8988T (cell line): ENCODE measurements at regions not wholly inside any gene's neighbourhood (a gene's known extent, or its start where the extent isn't known, plus 50 kb on each side); places are given as distances from the start of the nearest gene placed in this dataset.
A peak's percentile ranks its signal among the peaks of the same experiment; 100 is the strongest.
"Not testable (repeated sequence)": the region's sequence is repeated elsewhere in the genome, so short reads cannot be mapped to it uniquely, and the experiment has no call there.

Experiments used
- DNase-seq: peaks from one replicate; pipeline ENCODE4 v3.0.0; 2011

GRCh38 chr11:33455867-33456463 is 198.8 kb downstream of the HIPK3 start:
- no peak for DNase-seq

GRCh38 chr11:33454264-33454663 is 197.1 kb downstream of the HIPK3 start:
- no peak for DNase-seq

- peak; percentile 53 for DNase-seq
Observed at GRCh38 chr11:33452836-33453624, 195.8 kb downstream of the HIPK3 start.

DNA sequence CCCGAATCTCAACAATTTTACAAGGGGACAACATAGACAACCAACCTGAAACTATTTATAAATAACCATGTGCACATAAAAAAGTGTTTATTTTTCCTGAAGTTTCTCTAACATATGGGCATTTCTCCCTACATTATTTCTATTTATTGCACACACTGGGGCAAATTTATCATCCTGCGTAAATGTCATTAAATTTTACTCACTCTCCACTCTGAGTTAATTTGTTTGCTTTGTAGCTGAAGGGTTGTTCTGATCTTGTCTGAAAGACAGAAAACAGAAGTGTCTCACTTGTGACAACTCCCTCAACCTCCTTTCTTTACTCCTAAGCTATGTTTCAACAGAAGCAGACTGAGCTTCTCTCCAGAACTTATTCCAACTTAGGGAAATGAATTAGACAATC is 194.2 kb downstream of the HIPK3 start:
- no peak for DNase-seq

- no peak for DNase-seq
Observed at GRCh38 chr11:33449798-33450197, 192.6 kb downstream of the HIPK3 start.

GRCh38 chr11:33448461-33449130 is 191.4 kb downstream of the HIPK3 start:
- no peak for DNase-seq

- DNase-seq = no peak
Observed at GRCh38 chr11:33445761-33446161, 188.6 kb downstream of the HIPK3 start.

GRCh38 chr11:33444835-33445594 is 187.8 kb downstream of the HIPK3 start:
- DNase-seq = no peak

GRCh38 chr11:33443684-33444083 is 186.5 kb downstream of the HIPK3 start:
- DNase-seq = no peak

DNA sequence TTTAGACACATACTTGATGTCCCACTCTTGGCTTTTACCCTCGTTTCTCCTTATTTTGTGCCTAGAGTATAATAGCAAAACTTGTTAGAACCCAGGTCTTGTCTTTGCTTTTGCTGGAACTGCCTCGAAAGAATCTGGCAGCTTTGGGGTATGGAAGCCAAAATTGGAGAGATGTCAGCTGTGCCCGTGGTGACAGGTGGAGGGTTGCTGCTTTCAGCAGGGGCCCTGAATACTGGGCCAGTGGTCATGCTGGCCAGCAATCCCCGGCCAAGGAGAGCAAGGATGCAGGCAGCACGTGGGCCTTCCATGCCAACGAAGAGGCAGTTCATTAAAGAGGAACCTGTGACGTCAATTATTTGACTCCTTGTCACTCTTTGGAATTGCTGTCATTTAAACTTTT is 181.1 kb downstream of the HIPK3 start:
- no peak for DNase-seq

DNA sequence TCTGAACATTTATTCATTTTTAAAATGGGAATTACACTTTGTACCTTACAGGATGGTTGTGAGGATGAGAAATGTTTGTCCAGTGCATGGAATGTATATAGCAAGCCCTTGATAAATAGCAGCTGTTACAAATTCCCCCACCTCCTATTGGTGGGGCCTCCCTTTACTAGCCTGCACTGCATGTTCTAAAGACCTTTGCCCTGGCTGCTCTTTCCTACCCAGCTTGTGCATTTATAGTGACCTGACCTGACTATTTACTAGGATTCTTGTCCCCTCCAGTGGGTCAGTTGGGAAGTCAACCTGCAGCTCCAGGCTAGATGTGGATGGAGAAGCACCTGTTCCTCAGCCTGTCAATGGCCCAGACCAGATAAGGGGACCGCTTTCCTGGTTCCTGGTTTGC is 180.3 kb downstream of the HIPK3 start:
- no peak for DNase-seq

DNA sequence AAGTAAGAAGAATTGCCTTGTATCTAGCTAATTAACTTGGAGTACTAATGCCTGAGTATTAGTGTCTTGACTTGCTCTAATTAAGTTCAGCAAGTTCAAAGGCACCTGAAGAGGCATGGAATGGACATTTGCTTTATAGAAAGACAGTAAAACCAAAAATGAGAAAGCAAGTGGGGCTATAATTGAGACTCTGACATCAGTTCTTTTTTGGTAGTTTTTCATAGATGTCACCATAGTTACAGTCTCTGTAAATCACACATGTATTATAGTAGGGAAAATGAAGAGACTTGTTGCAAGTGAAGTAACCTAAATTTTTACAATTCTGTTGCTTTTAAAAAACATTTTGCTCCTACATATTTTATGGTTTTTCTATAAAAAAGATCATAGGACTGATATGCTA is 178.0 kb downstream of the HIPK3 start:
- no peak for DNase-seq

DNA sequence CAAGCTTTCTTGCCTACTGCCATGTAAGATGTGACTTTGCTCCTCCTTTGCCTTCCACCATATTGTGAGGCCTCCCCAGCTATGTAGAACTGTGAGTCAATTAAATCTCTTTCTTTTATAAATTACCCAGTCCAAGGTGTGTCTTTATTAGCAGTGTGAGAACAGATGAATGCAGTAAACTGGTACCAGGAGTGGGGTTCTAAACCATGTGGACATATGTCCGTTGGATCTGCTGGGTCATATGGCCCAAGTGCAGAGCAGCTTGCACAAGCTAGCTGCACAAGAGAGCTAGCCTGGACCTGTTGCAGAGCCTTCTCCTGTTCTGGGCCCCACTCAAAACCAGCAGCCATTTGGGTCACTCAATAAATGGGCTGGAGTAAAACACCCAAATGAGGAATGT is 177.1 kb downstream of the HIPK3 start:
- no peak for DNase-seq

- not testable (repeated sequence) for DNase-seq
Observed at GRCh38 chr11:33428435-33428834, 171.3 kb downstream of the HIPK3 start.

DNA sequence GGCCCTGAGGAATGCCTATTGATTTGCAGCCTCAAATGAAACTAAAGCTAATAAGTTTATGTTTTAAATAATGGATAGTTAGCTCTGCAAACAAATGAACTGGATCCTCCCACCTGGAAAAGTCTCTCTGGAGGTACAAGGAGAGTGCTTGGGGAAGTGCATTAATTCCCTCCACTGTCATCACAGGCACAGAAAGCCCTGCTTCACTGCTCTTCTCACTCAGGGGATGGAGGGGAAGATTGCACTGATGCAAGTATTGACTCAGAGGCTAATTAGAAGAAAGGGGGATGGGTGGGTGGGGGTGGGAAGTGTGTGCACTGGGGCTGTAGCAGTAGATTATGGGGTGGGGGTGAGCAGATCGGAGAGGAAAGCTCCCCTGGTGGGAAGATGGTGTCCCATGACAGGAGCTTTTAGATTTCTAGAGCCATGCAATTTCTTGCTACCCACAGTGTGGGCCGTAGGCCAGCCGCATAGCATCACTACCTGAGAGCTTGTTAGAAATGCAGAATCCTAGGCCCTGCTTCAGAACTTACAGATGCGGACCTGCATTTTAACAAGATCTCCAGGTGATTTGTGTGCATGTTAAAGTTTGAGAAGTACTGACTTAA is 163.9 kb downstream of the HIPK3 start:
- DNase-seq = no peak

DNA sequence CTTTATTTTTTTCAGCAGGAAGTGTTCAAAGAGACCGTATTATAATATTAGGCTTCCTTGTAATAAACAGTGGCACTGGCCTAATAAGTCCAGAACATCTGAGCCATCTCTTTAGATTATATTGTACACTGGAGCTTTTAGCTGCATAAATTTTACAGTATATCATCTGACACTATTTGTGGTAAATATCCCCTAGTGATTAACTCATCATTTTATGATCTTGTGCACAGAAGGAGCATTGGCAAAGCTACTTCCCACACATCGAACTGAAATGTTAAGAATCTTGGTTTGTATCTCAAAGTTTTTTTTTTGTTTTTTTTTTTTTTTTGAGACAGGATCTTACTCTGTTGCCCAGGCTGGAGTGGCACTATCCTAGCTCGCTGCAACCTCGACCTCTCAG is 162.7 kb downstream of the HIPK3 start:
- no peak for DNase-seq

GRCh38 chr11:33417121-33417520 is 159.9 kb downstream of the HIPK3 start:
- no peak for DNase-seq

DNA sequence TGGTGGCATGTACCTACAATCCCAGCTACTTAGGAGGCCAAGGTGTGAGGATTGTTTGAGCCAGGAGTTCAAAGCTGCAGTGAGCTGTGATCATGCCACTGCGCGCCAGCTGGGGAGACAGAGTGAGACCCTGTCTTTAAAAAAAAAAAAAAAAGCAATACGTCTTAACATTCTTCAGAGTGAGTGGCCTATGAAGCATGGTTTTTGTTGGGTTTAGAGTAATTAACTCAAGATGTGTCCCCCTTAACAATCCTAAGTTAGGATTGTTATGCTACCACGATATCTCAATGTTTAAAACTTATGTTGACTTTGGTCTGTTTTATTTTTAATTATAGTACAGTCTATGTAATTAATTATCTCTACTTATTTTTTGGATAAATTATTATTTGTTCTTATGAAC is 156.1 kb downstream of the HIPK3 start:
- no peak for DNase-seq

GRCh38 chr11:33412241-33412640 is 155.1 kb downstream of the HIPK3 start:
- no peak for DNase-seq

- no peak for DNase-seq
Observed at GRCh38 chr11:33411751-33412150, 154.6 kb downstream of the HIPK3 start.

- no peak for DNase-seq
Observed at GRCh38 chr11:33410086-33410765, 153.0 kb downstream of the HIPK3 start.
